ENCODE measurements at regions not wholly inside any gene's neighbourhood (a gene's known extent, or its start where the extent isn't known, plus 50 kb on each side); places are given as distances from the start of the nearest gene placed in this dataset.

DNA sequence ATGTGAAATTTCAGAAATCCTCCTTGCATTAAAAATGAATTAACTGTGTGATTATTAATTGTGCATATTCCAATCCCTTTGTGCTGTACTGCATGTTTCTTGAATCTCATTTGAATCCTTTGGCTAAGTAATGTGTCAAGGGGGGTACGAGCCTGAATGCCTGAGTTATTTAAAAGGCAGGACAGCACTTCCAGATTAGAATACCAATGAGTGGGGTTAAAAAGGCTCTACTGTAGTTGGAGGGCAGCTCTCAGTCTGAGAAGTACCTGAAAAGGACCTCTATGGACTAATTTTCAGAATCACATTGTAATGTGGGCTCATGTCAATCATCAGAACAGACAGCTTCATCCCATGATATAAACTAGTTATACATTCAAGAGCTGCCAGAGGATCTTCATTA lies 423.0 kb downstream of the GRB14 start:
- no peaks in the 10 kb centered on the region for H3K4me1 Mint-ChIP-seq (ENCODE audit: low read depth)
- CTCF ChIA-PET = no interaction called here
- intact Hi-C loops (cut with DNase I, micrococcal nuclease) = no loop called here
- H3K36me3 Mint-ChIP-seq (ENCODE audit: low read depth) = no peaks in the 10 kb centered on the region
- no peak overlapping the region for H3K27ac Mint-ChIP-seq
- DNase-seq (no peak), ATAC-seq (ENCODE audit: poor library complexity) (no peak)
- H3K4me3 ChIP-seq (ENCODE audit: low read length) = no peak overlapping the region
- H3K9me3 ChIP-seq (ENCODE audit: control insufficient read depth in 1 of 2, insufficient read depth in 1 of 2, low read length in 2 of 2) = no peaks in the 10 kb centered on the region
- H3K4me3 Mint-ChIP-seq = no peak overlapping the region
- H3K27me3 ChIP-seq (ENCODE audit: control insufficient read depth in 1 of 2, insufficient read depth in 2 of 2, low read length in 2 of 2) = no peaks in the 10 kb centered on the region
- H3K27ac ChIP-seq (ENCODE audit: low read depth in 1 of 2, low read length in 2 of 2) = no peak overlapping the region
- no peaks in the 10 kb centered on the region for H3K36me3 ChIP-seq (ENCODE audit: insufficient read depth, low read length)
- POLR2A ChIA-PET = no interaction called here
- TF ChIP-seq, protein P1, sequence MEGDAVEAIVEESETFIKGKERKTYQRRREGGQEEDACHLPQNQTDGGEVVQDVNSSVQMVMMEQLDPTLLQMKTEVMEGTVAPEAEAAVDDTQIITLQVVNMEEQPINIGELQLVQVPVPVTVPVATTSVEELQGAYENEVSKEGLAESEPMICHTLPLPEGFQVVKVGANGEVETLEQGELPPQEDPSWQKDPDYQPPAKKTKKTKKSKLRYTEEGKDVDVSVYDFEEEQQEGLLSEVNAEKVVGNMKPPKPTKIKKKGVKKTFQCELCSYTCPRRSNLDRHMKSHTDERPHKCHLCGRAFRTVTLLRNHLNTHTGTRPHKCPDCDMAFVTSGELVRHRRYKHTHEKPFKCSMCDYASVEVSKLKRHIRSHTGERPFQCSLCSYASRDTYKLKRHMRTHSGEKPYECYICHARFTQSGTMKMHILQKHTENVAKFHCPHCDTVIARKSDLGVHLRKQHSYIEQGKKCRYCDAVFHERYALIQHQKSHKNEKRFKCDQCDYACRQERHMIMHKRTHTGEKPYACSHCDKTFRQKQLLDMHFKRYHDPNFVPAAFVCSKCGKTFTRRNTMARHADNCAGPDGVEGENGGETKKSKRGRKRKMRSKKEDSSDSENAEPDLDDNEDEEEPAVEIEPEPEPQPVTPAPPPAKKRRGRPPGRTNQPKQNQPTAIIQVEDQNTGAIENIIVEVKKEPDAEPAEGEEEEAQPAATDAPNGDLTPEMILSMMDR (IDR thresholded peaks at IDR 0.05) = no peak
- peaks cover 9% of the 10 kb centered on the region for H3K9me3 Mint-ChIP-seq
- no peaks in the 10 kb centered on the region for H3K27me3 Mint-ChIP-seq
- H3K4me1 ChIP-seq (ENCODE audit: insufficient read depth, low read length) = no peaks in the 10 kb centered on the region

DNA sequence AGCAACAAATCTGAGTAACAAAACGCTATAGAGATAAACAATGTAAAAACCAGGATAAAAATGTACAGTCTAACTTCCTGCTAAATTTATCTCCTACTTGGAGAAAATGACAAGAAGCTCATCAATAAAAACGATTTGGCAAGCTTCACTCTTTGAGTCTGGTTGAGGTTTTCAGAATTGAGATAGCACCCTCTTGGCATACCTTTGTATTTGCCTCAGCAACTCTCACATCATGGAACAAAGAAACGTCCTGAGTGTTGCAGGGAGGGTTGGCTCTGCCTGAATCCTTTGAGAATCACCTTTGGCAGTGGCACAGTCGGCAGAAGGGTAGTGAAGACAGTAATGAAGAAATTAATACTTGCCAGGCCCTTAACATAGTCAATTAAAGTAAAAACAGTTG lies 430.6 kb downstream of the GRB14 start:
- intact Hi-C loops (cut with DNase I, micrococcal nuclease) = no loop called here
- Histone ChIP-seq H3K36me3 (ENCODE audit: insufficient read depth, low read length) (no peaks in the 10 kb centered on the region), H3K9me3 (ENCODE audit: control insufficient read depth in 1 of 2, insufficient read depth in 1 of 2, low read length in 2 of 2) (no peaks in the 10 kb centered on the region), H3K4me1 (ENCODE audit: insufficient read depth, low read length) (no peaks in the 10 kb centered on the region), H3K27me3 (ENCODE audit: control insufficient read depth in 1 of 2, insufficient read depth in 2 of 2, low read length in 2 of 2) (no peaks in the 10 kb centered on the region), H3K4me3 (ENCODE audit: low read length) (no peak overlapping the region), H3K27ac (ENCODE audit: low read depth in 1 of 2, low read length in 2 of 2) (no peak overlapping the region)
- no peak overlapping the region for H3K27ac Mint-ChIP-seq
- H3K9me3 Mint-ChIP-seq = peaks cover 11% of the 10 kb centered on the region
- POLR2A ChIA-PET = no interaction called here
- H3K4me3 Mint-ChIP-seq = no peak overlapping the region
- H3K4me1 Mint-ChIP-seq (ENCODE audit: low read depth) = no peaks in the 10 kb centered on the region
- CTCF ChIA-PET = no interaction called here
- H3K27me3 Mint-ChIP-seq = no peaks in the 10 kb centered on the region
- TF ChIP-seq, protein P1 (IDR thresholded peaks at IDR 0.05) = no peak
- DNase-seq (no peak), ATAC-seq (ENCODE audit: poor library complexity) (no peak)
- H3K36me3 Mint-ChIP-seq (ENCODE audit: low read depth) = no peaks in the 10 kb centered on the region

GRCh38 chr2:164189851-164190250 lies 431.4 kb downstream of the GRB14 start:
- intact Hi-C loops (cut with DNase I, micrococcal nuclease) = no loop called here
- no peaks in the 10 kb centered on the region for H3K27me3 Mint-ChIP-seq
- ChIA-PET CTCF (no interaction called here), POLR2A (no interaction called here)
- no peaks in the 10 kb centered on the region for H3K4me1 Mint-ChIP-seq (ENCODE audit: low read depth)
- H3K4me3 Mint-ChIP-seq = no peak overlapping the region
- DNase-seq (no peak), ATAC-seq (ENCODE audit: poor library complexity) (no peak)
- Histone ChIP-seq H3K36me3 (ENCODE audit: insufficient read depth, low read length) (no peaks in the 10 kb centered on the region), H3K27me3 (ENCODE audit: control insufficient read depth in 1 of 2, insufficient read depth in 2 of 2, low read length in 2 of 2) (no peaks in the 10 kb centered on the region), H3K27ac (ENCODE audit: low read depth in 1 of 2, low read length in 2 of 2) (no peak overlapping the region), H3K4me3 (ENCODE audit: low read length) (no peak overlapping the region), H3K4me1 (ENCODE audit: insufficient read depth, low read length) (no peaks in the 10 kb centered on the region), H3K9me3 (ENCODE audit: control insufficient read depth in 1 of 2, insufficient read depth in 1 of 2, low read length in 2 of 2) (no peaks in the 10 kb centered on the region)
- no peak overlapping the region for H3K27ac Mint-ChIP-seq
- peaks cover 14% of the 10 kb centered on the region for H3K9me3 Mint-ChIP-seq
- TF ChIP-seq, protein P1 (IDR thresholded peaks at IDR 0.05) = no peak
- no peaks in the 10 kb centered on the region for H3K36me3 Mint-ChIP-seq (ENCODE audit: low read depth)
